Thoracic aorta (tissue), 2 donors: ENCODE measurements at regions not wholly inside any gene's neighbourhood (a gene's known extent, or its start where the extent isn't known, plus 50 kb on each side); places are given as distances from the start of the nearest gene placed in this dataset.

Source experiments
- ATAC-seq: fragments of 150-250 bp; one replicate; pipeline ENCODE4 v1.8.0; 2017; ENCODE audit warnings: low read depth; ENCODE audit not compliant: insufficient number of reproducible peaks, low FRiP score
- DNase-seq: peaks from one replicate; pipeline ENCODE4 v3.0.0-alpha.2; 2020; ENCODE audit warnings: low spot score
- H3K27ac ChIP-seq, 2 donors: fragments of 200-600 bp; sonication (generic); 1 replicate in 1 of 2; 2 replicates in 1 of 2; pipeline ENCODE4 v1.5.1; 2016; ENCODE audit warnings: mild to moderate bottlenecking in 2 of 2, moderate library complexity in 2 of 2
- H3K27me3 ChIP-seq: fragments of 200-600 bp; sonication (generic); replicated peaks from 2 replicates; pipeline ENCODE4 v1.6.0; 2016; ENCODE audit warnings: mild to moderate bottlenecking; ENCODE audit not compliant: insufficient read depth
- H3K36me3 ChIP-seq: fragments of 200-600 bp; sonication (generic); one replicate; pipeline ENCODE4 v1.5.1; 2016
- H3K4me1 ChIP-seq, 2 donors: fragments of 200-600 bp; sonication (generic); 1 replicate in 1 of 2; 2 replicates in 1 of 2; pipeline versions ENCODE4 v1.5.1 to v1.6.0; 2016; ENCODE audit warnings: low read depth in 2 of 2, mild to moderate bottlenecking in 1 of 2; ENCODE audit not compliant: control insufficient read depth in 1 of 2
- H3K4me3 ChIP-seq: fragments of 200-600 bp; sonication (generic); 2 replicates; pipeline ENCODE4 v1.5.1; 2016; ENCODE audit warnings: mild to moderate bottlenecking
- H3K9me3 ChIP-seq: fragments of 200-600 bp; sonication (generic); 2 replicates; pipeline ENCODE4 v1.5.1; 2016
- CTCF ChIP-seq: fragments of 200-600 bp; sonication (generic); IDR thresholded peaks from one replicate; pipeline ENCODE4 v1.5.1; 2019; ENCODE audit warnings: antibody characterized with exemption

- H3K4me3 ChIP-seq = no peak overlapping the region
- H3K9me3 ChIP-seq = no peaks in the 10 kb centered on the region
- no peak overlapping the region for H3K27ac ChIP-seq
- H3K36me3 ChIP-seq = no peaks in the 10 kb centered on the region
- no peak for DNase-seq
- no peak for TF ChIP-seq CTCF
- ATAC-seq = no peak
- no peaks in the 10 kb centered on the region for H3K4me1 ChIP-seq
- H3K27me3 ChIP-seq = no peaks in the 10 kb centered on the region
Observed at GRCh38 chr4:116486401-116486800, 599.0 kb downstream of the TRAM1L1 start.

- H3K36me3 ChIP-seq = no peaks in the 10 kb centered on the region
- no peaks in the 10 kb centered on the region for H3K4me1 ChIP-seq
- no peak overlapping the region for H3K27ac ChIP-seq
- TF ChIP-seq CTCF = no peak
- no peaks in the 10 kb centered on the region for H3K27me3 ChIP-seq
- DNase-seq = no peak
- no peaks in the 10 kb centered on the region for H3K9me3 ChIP-seq
- no peak overlapping the region for H3K4me3 ChIP-seq
- no peak for ATAC-seq
Observed at GRCh38 chr4:116480546-116480945, 604.8 kb downstream of the TRAM1L1 start.

DNA sequence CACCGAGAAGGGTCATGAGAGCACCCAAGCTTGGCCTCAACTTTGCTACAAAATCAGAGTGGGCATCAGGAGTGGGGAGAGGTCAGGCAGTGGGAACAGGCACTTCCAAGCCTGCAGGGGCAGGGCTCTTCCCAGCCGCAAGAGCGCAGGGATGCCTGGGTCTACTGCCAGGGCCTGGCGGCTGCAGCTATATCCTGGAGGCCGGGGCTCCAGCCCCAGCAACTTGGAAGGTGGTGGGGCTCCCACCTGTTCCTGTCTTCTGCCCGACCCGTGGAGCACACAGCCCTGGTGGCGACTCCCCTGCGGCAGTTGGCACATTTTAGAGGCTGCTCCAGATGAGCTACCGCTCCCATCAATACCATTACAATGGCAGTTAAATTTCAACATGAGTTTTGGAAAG, 607.0 kb downstream of the TRAM1L1 start:
- TF ChIP-seq CTCF = no peak
- Histone ChIP-seq H3K4me1 (no peaks in the 10 kb centered on the region), H3K4me3 (no peak overlapping the region), H3K36me3 (no peaks in the 10 kb centered on the region), H3K9me3 (no peaks in the 10 kb centered on the region), H3K27ac (no peak overlapping the region), H3K27me3 (no peaks in the 10 kb centered on the region)
- ATAC-seq = no peak
- no peak for DNase-seq

GRCh38 chr4:116469582-116469981, 615.8 kb downstream of the TRAM1L1 start:
- no peak overlapping the region for H3K4me3 ChIP-seq
- no peaks in the 10 kb centered on the region for H3K4me1 ChIP-seq
- no peak for TF ChIP-seq CTCF
- no peaks in the 10 kb centered on the region for H3K27me3 ChIP-seq
- no peak for ATAC-seq
- no peak overlapping the region for H3K27ac ChIP-seq
- no peaks in the 10 kb centered on the region for H3K9me3 ChIP-seq
- H3K36me3 ChIP-seq = no peaks in the 10 kb centered on the region
- DNase-seq = no peak

DNA sequence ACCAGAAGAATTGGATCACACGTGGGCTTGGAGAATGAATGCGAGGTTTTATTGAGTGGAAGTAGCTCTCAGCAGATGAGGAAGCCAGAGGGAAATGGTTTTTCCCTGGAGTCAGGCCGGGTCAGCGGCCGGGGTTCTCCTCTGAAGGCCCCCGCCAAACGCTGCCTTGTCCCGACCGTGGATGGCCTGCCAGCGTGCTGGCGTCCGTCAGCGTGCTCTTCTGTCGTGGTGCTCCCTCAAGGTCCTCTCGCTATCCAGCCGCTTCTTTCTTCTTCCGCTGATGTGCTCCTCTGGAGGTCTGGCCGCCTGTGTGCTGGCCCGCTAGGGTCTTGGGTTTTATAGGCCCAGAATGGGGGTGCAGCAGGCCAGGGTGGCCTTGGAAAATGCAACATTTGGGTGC, 632.2 kb downstream of the TRAM1L1 start:
- ATAC-seq (no peak), DNase-seq (no peak)
- no peak for TF ChIP-seq CTCF
- Histone ChIP-seq H3K9me3 (no peaks in the 10 kb centered on the region), H3K4me1 (no peaks in the 10 kb centered on the region), H3K27ac (no peak overlapping the region), H3K27me3 (no peaks in the 10 kb centered on the region), H3K36me3 (no peaks in the 10 kb centered on the region), H3K4me3 (no peak overlapping the region)
